GM21619 (cell line): ENCODE measurements at regions not wholly inside any gene's neighbourhood (a gene's known extent, or its start where the extent isn't known, plus 50 kb on each side); places are given as distances from the start of the nearest gene placed in this dataset.

Experiments used
- ATAC-seq: cut with Tn5 transposase; IDR thresholded peaks from one replicate; pipeline ENCODE4 v1.9.1; 2021; ENCODE audit not compliant: unreplicated experiment

- ATAC-seq, result no peak
Observed at GRCh38 chr1:218809061-218809460, 364.6 kb upstream of the LYPLAL1 start.

- no peak for ATAC-seq
Observed at GRCh38 chr1:218809625-218810024, 364.1 kb upstream of the LYPLAL1 start.

GRCh38 chr1:218810306-218810705 lies 363.4 kb upstream of the LYPLAL1 start:
- ATAC-seq, result no peak

GRCh38 chr1:218811497-218811896 lies 362.2 kb upstream of the LYPLAL1 start:
- no peak for ATAC-seq

- ATAC-seq, result no peak
Observed at GRCh38 chr1:218812360-218812759, 361.3 kb upstream of the LYPLAL1 start.

GRCh38 chr1:218813237-218813636 lies 360.4 kb upstream of the LYPLAL1 start:
- ATAC-seq, result no peak

GRCh38 chr1:218815076-218815475 lies 358.6 kb upstream of the LYPLAL1 start:
- no peak for ATAC-seq

- no peak for ATAC-seq
Observed at GRCh38 chr1:218817071-218817470, 356.6 kb upstream of the LYPLAL1 start.

- ATAC-seq, result no peak
Observed at GRCh38 chr1:218817691-218818465, 355.8 kb upstream of the LYPLAL1 start.

GRCh38 chr1:218823291-218823900 lies 350.3 kb upstream of the LYPLAL1 start:
- ATAC-seq, result peak; percentile 78

GRCh38 chr1:218827486-218827885 lies 346.2 kb upstream of the LYPLAL1 start:
- no peak for ATAC-seq

- ATAC-seq, result no peak
Observed at GRCh38 chr1:218828125-218828650, 345.5 kb upstream of the LYPLAL1 start.

GRCh38 chr1:218829097-218829496 lies 344.6 kb upstream of the LYPLAL1 start:
- no peak for ATAC-seq

GRCh38 chr1:218835609-218836008 lies 338.1 kb upstream of the LYPLAL1 start:
- ATAC-seq, result no peak

GRCh38 chr1:218836264-218836663 lies 337.4 kb upstream of the LYPLAL1 start:
- no peak for ATAC-seq

- no peak for ATAC-seq
Observed at GRCh38 chr1:218837051-218837450, 336.6 kb upstream of the LYPLAL1 start.

GRCh38 chr1:218845589-218845988 lies 328.1 kb upstream of the LYPLAL1 start:
- ATAC-seq, result no peak

- no peak for ATAC-seq
Observed at GRCh38 chr1:218846181-218846580, 327.5 kb upstream of the LYPLAL1 start.

GRCh38 chr1:218847089-218847768 lies 326.4 kb upstream of the LYPLAL1 start:
- ATAC-seq, result no peak

GRCh38 chr1:218848009-218848408 lies 325.7 kb upstream of the LYPLAL1 start:
- no peak for ATAC-seq

GRCh38 chr1:218850367-218850766 lies 323.3 kb upstream of the LYPLAL1 start:
- no peak for ATAC-seq

GRCh38 chr1:218851586-218851985 lies 322.1 kb upstream of the LYPLAL1 start:
- ATAC-seq, result no peak
